SK-N-SH treated with all-trans-retinoic acid at 6 μM for 48 hours (cell line): ENCODE measurements at regions not wholly inside any gene's neighbourhood (a gene's known extent, or its start where the extent isn't known, plus 50 kb on each side); places are given as distances from the start of the nearest gene placed in this dataset.

ENCODE experiments used
- ATAC-seq: fragments of 200-7000 bp; cut with Tn5 transposase; 3 replicates; pipeline ENCODE4 v1.9.1; 2020; ENCODE audit warnings: mild to moderate bottlenecking, moderate library complexity
- ARNTL ChIP-seq: fragments of 450-650 bp; formaldehyde crosslinking; IDR thresholded peaks from 2 replicates; pipeline ENCODE4 v1.5.0; 2020; ENCODE audit warnings: low read depth, mild to moderate bottlenecking, moderate library complexity, borderline replicate concordance
- BACH2 ChIP-seq: fragments of 250-450 bp; sonication (Bioruptor Pico); IDR thresholded peaks from 2 replicates; pipeline ENCODE4 v1.9.0; 2021; ENCODE audit warnings: mild to moderate bottlenecking, borderline replicate concordance
- CSDC2 ChIP-seq: fragments of 250-450 bp; sonication (Bioruptor Pico); IDR thresholded peaks from 2 replicates; pipeline ENCODE4 v1.5.0; 2020; ENCODE audit warnings: mild to moderate bottlenecking, moderate library complexity
- ESRRG ChIP-seq: fragments of 250-450 bp; sonication (Bioruptor Pico); IDR thresholded peaks from 2 replicates; pipeline ENCODE4 v1.6.1; 2021; ENCODE audit warnings: mild to moderate bottlenecking
- GLIS3 ChIP-seq: fragments of 250-450 bp; sonication (Bioruptor Pico); IDR thresholded peaks from 2 replicates; pipeline ENCODE4 v1.5.0; 2020; ENCODE audit warnings: mild to moderate bottlenecking, moderate library complexity
- ISL1 ChIP-seq: fragments of 250-450 bp; sonication (Bioruptor Pico); IDR thresholded peaks from 2 replicates; pipeline ENCODE4 v2.1.2; 2022; ENCODE audit warnings: mild to moderate bottlenecking, moderate library complexity
- OSR1 ChIP-seq: fragments of 250-450 bp; sonication (Bioruptor Pico); IDR thresholded peaks from 2 replicates; pipeline ENCODE4 v1.8.0; 2022; ENCODE audit warnings: moderate library complexity, mild to moderate bottlenecking, inconsistent platforms
- PPARA ChIP-seq: fragments of 250-450 bp; sonication (Bioruptor Pico); IDR thresholded peaks from 2 replicates; pipeline ENCODE4 v1.5.0; 2020; ENCODE audit warnings: mild to moderate bottlenecking, borderline replicate concordance
- RARB ChIP-seq: fragments of 250-450 bp; sonication (Bioruptor Pico); IDR thresholded peaks from 2 replicates; pipeline ENCODE4 v1.8.0; 2021; ENCODE audit warnings: mild to moderate bottlenecking, moderate library complexity
- SNAI2 ChIP-seq: fragments of 250-450 bp; sonication (Bioruptor Pico); IDR thresholded peaks from 2 replicates; pipeline ENCODE4 v1.5.0; 2020; ENCODE audit warnings: mild to moderate bottlenecking, moderate library complexity
- TCF4 ChIP-seq: fragments of 250-450 bp; sonication (Bioruptor Pico); IDR thresholded peaks from 2 replicates; pipeline ENCODE4 v1.8.0; 2021; ENCODE audit warnings: mild to moderate bottlenecking, moderate library complexity, borderline replicate concordance
- TOX ChIP-seq: fragments of 250-450 bp; sonication (Bioruptor Pico); IDR thresholded peaks from 2 replicates; pipeline ENCODE4 v1.8.0; 2021; ENCODE audit warnings: mild to moderate bottlenecking, moderate library complexity, borderline replicate concordance
- ZC3H10 ChIP-seq: fragments of 250-450 bp; sonication (Bioruptor Pico); IDR thresholded peaks from 2 replicates; pipeline ENCODE4 v1.5.1; 2021; ENCODE audit warnings: mild to moderate bottlenecking, moderate library complexity
- ZFP3 ChIP-seq: fragments of 250-450 bp; sonication (Bioruptor Pico); IDR thresholded peaks from 2 replicates; pipeline ENCODE4 v1.5.0; 2020; ENCODE audit warnings: mild to moderate bottlenecking, moderate library complexity
- ZFP30 ChIP-seq: fragments of 450-650 bp; formaldehyde crosslinking; IDR thresholded peaks from 2 replicates; pipeline ENCODE4 v1.5.0; 2022; ENCODE audit warnings: mild to moderate bottlenecking, moderate library complexity
- ZNF565 ChIP-seq: fragments of 450-650 bp; formaldehyde crosslinking; conservative IDR thresholded peaks from 2 replicates; pipeline ENCODE4 v1.5.0; 2020; ENCODE audit warnings: low read depth, mild to moderate bottlenecking, moderate library complexity
- ZNF70 ChIP-seq: fragments of 450-650 bp; formaldehyde crosslinking; IDR thresholded peaks from 2 replicates; pipeline ENCODE4 v1.5.0; 2020; ENCODE audit warnings: mild to moderate bottlenecking, moderate library complexity
- ZNF8 ChIP-seq: fragments of 450-650 bp; formaldehyde crosslinking; IDR thresholded peaks from 2 replicates; pipeline ENCODE4 v1.5.0; 2020; ENCODE audit warnings: mild to moderate bottlenecking, moderate library complexity
- TF ChIP-seq, protein P1 (sequence below): fragments of 250-450 bp; sonication (Bioruptor Pico); IDR thresholded peaks from 2 replicates; pipeline ENCODE4 v1.5.1; 2021; ENCODE audit warnings: mild to moderate bottlenecking, moderate library complexity
- TF ChIP-seq, protein P2 (sequence below): fragments of 250-450 bp; sonication (Bioruptor Pico); IDR thresholded peaks from 2 replicates; pipeline ENCODE4 v1.5.1; 2020; ENCODE audit warnings: low read depth, mild to moderate bottlenecking, moderate library complexity
- TF ChIP-seq, protein P3 (sequence below): fragments of 250-450 bp; sonication (Bioruptor Pico); IDR thresholded peaks from 2 replicates; pipeline ENCODE4 v1.8.0; 2020; ENCODE audit warnings: mild to moderate bottlenecking, moderate library complexity, borderline replicate concordance
- TF ChIP-seq, protein P4 (sequence below): fragments of 250-450 bp; sonication (Bioruptor Pico); IDR thresholded peaks from 2 replicates; pipeline ENCODE4 v1.8.0; 2021; ENCODE audit warnings: low read depth, mild to moderate bottlenecking, moderate library complexity, borderline replicate concordance

DNA sequence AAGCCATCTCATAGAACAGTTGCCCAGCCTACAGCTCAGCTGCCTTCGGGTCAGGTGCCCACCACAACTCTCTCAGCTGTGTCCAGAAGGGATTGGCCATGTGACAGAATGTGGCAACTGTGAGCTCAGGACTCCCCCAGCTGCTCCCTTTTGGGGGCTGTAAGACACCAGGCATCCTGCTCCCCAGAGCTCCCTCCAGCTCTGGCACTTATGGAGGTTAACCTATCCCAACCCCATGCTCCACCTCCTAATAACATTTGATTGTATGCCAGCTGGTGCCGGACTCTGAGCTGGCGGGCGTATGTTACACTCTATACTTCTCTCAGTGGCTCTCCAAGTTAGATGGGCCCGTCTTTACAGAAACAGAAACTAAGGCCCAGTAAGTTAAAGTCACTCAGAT, 222.8 kb downstream of the FAM43A start:
- TF ChIP-seq ZNF565 (CRISPR knock-in tag) (no peak), ISL1 (CRISPR knock-in tag) (no peak), SNAI2 (CRISPR knock-in tag) (no peak), ZC3H10 (no peak), ARNTL (CRISPR knock-in tag) (no peak)
- TF ChIP-seq, protein P1, sequence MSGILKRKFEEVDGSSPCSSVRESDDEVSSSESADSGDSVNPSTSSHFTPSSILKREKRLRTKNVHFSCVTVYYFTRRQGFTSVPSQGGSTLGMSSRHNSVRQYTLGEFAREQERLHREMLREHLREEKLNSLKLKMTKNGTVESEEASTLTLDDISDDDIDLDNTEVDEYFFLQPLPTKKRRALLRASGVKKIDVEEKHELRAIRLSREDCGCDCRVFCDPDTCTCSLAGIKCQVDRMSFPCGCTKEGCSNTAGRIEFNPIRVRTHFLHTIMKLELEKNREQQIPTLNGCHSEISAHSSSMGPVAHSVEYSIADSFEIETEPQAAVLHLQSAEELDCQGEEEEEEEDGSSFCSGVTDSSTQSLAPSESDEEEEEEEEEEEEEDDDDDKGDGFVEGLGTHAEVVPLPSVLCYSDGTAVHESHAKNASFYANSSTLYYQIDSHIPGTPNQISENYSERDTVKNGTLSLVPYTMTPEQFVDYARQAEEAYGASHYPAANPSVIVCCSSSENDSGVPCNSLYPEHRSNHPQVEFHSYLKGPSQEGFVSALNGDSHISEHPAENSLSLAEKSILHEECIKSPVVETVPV (CRISPR knock-in tag): no peak
- TF ChIP-seq, protein P2, sequence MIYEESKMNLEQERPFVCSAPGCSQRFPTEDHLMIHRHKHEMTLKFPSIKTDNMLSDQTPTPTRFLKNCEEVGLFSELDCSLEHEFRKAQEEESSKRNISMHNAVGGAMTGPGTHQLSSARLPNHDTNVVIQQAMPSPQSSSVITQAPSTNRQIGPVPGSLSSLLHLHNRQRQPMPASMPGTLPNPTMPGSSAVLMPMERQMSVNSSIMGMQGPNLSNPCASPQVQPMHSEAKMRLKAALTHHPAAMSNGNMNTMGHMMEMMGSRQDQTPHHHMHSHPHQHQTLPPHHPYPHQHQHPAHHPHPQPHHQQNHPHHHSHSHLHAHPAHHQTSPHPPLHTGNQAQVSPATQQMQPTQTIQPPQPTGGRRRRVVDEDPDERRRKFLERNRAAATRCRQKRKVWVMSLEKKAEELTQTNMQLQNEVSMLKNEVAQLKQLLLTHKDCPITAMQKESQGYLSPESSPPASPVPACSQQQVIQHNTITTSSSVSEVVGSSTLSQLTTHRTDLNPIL (CRISPR knock-in tag): no peak
- no peak for ATAC-seq

DNA sequence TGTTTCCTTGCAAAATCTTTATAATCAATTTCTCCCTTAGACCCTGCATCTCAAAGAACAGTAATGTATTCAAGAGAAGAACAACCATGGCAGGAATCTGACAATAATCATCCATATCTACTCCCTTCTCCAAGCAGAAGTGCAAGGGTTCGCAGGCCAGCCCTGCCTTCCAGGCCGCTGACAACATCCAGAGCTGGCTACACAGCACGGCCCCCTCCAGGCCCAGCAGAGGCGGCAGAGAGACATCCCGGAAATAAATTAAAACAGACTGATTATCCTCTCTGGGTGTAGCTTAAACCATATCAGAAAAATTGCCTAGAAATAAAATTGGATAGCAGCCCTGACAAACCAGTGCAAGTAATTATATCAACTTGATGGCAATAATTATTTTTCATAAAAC, 223.3 kb downstream of the FAM43A start:
- no peak; the same call in 2 of the 3 replicates for ATAC-seq
- TF ChIP-seq ZFP3 (CRISPR knock-in tag) (no peak), ISL1 (CRISPR knock-in tag) (no peak), CSDC2 (CRISPR knock-in tag) (no peak), BACH2 (no peak), ESRRG (CRISPR knock-in tag) (no peak), ARNTL (CRISPR knock-in tag) (no peak), ZC3H10 (no peak), ZNF70 (no peak), TCF4 (no peak), ZNF565 (CRISPR knock-in tag) (no peak), GLIS3 (no peak), RARB (no peak)
- TF ChIP-seq, protein P2 (CRISPR knock-in tag): no peak
- TF ChIP-seq, protein P3, sequence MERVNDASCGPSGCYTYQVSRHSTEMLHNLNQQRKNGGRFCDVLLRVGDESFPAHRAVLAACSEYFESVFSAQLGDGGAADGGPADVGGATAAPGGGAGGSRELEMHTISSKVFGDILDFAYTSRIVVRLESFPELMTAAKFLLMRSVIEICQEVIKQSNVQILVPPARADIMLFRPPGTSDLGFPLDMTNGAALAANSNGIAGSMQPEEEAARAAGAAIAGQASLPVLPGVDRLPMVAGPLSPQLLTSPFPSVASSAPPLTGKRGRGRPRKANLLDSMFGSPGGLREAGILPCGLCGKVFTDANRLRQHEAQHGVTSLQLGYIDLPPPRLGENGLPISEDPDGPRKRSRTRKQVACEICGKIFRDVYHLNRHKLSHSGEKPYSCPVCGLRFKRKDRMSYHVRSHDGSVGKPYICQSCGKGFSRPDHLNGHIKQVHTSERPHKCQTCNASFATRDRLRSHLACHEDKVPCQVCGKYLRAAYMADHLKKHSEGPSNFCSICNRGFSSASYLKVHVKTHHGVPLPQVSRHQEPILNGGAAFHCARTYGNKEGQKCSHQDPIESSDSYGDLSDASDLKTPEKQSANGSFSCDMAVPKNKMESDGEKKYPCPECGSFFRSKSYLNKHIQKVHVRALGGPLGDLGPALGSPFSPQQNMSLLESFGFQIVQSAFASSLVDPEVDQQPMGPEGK (CRISPR knock-in tag): no peak
- TF ChIP-seq, protein P4, sequence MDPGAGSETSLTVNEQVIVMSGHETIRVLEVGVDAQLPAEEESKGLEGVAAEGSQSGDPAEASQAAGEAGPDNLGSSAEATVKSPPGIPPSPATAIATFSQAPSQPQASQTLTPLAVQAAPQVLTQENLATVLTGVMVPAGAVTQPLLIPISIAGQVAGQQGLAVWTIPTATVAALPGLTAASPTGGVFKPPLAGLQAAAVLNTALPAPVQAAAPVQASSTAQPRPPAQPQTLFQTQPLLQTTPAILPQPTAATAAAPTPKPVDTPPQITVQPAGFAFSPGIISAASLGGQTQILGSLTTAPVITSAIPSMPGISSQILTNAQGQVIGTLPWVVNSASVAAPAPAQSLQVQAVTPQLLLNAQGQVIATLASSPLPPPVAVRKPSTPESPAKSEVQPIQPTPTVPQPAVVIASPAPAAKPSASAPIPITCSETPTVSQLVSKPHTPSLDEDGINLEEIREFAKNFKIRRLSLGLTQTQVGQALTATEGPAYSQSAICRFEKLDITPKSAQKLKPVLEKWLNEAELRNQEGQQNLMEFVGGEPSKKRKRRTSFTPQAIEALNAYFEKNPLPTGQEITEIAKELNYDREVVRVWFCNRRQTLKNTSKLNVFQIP (CRISPR knock-in tag): no peak

DNA sequence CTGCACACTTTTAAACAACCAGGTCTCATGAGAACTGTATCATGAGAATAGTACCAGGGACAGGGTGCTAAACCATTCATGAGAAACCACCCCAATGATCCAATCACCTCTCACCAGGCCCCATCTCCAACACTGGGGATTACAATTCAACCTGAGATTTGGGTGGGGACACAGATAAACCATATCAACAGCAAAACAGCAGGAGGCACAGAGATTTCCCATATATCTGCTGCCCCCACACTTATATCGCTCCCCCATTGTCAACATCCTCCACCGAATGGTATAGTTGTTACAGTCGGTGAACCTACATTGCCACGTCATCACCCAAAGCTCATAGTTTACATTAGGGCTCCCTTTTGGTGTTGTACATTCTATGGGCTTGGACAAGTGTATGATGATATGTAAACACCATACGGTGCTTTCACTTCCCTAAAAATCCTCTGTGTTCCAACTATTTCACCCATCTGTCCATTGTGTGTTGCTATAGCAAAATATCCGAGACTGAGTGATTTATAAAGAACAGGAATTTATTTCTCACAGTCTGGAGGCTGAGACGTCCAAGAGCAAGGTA, 224.8 kb downstream of the FAM43A start:
- ATAC-seq: no peak
- TF ChIP-seq ESRRG (CRISPR knock-in tag) (no peak), TCF4 (no peak), OSR1 (no peak), ARNTL (CRISPR knock-in tag) (no peak), ZNF8 (no peak), ZFP3 (CRISPR knock-in tag) (no peak), GLIS3 (no peak), SNAI2 (CRISPR knock-in tag) (no peak), RARB (no peak), BACH2 (no peak), TOX (CRISPR knock-in tag) (no peak), PPARA (CRISPR knock-in tag) (no peak), ISL1 (CRISPR knock-in tag) (no peak), ZC3H10 (no peak), CSDC2 (CRISPR knock-in tag) (no peak), ZFP30 (no peak)
- TF ChIP-seq, protein P1 (CRISPR knock-in tag): no peak
- TF ChIP-seq, protein P2 (CRISPR knock-in tag): no peak
- TF ChIP-seq, protein P3 (CRISPR knock-in tag): no peak
